ENCODE measurements at regions not wholly inside any gene's neighbourhood (a gene's known extent, or its start where the extent isn't known, plus 50 kb on each side); places are given as distances from the start of the nearest gene placed in this dataset.
"Not testable (repeated sequence)": the region's sequence is repeated elsewhere in the genome, so short reads cannot be mapped to it uniquely, and the experiment has no call there.

GRCh38 chr6:140493470-140493869 is 1119.0 kb upstream of the CITED2 start:
- not testable (repeated sequence) for TF ChIP-seq EZH2, CTCF (IDR thresholded peaks at IDR 0.05)
